ENCODE measurements at regions not wholly inside any gene's neighbourhood (a gene's known extent, or its start where the extent isn't known, plus 50 kb on each side); places are given as distances from the start of the nearest gene placed in this dataset.

- TF ChIP-seq RCOR1 (IDR thresholded peaks at IDR 0.05; ENCODE audit: low read depth, low read length) (no peak), ELK1 (IDR thresholded peaks at IDR 0.05; ENCODE audit: low read depth, low read length) (no peak), NPAS2 (CRISPR knock-in tag; IDR thresholded peaks at IDR 0.05; ENCODE audit: borderline replicate concordance) (no peak), GATA3 (IDR thresholded peaks at IDR 0.05; ENCODE audit: borderline replicate concordance) (no peak), BHLHE40 (IDR thresholded peaks at IDR 0.05; ENCODE audit: low read depth, low read length) (no peak), TP53 (CRISPR knock-in tag; IDR thresholded peaks at IDR 0.05) (no peak), POLR2A (IDR thresholded peaks at IDR 0.05; ENCODE audit: low read length) (no peak), ATOH8 (CRISPR knock-in tag; IDR thresholded peaks at IDR 0.05; ENCODE audit: low read depth) (no peak), KDM5A (IDR thresholded peaks at IDR 0.05) (no peak), ZNF302 (CRISPR knock-in tag; IDR thresholded peaks at IDR 0.05) (no peak)
- TF ChIP-seq, protein P1, sequence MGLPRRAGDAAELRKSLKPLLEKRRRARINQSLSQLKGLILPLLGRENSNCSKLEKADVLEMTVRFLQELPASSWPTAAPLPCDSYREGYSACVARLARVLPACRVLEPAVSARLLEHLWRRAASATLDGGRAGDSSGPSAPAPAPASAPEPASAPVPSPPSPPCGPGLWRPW (IDR thresholded peaks at IDR 0.05), result no peak
- TF ChIP-seq, protein P2, sequence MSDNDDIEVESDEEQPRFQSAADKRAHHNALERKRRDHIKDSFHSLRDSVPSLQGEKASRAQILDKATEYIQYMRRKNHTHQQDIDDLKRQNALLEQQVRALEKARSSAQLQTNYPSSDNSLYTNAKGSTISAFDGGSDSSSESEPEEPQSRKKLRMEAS (IDR thresholded peaks at IDR 0.05), result no peak
- TF ChIP-seq, protein P3, sequence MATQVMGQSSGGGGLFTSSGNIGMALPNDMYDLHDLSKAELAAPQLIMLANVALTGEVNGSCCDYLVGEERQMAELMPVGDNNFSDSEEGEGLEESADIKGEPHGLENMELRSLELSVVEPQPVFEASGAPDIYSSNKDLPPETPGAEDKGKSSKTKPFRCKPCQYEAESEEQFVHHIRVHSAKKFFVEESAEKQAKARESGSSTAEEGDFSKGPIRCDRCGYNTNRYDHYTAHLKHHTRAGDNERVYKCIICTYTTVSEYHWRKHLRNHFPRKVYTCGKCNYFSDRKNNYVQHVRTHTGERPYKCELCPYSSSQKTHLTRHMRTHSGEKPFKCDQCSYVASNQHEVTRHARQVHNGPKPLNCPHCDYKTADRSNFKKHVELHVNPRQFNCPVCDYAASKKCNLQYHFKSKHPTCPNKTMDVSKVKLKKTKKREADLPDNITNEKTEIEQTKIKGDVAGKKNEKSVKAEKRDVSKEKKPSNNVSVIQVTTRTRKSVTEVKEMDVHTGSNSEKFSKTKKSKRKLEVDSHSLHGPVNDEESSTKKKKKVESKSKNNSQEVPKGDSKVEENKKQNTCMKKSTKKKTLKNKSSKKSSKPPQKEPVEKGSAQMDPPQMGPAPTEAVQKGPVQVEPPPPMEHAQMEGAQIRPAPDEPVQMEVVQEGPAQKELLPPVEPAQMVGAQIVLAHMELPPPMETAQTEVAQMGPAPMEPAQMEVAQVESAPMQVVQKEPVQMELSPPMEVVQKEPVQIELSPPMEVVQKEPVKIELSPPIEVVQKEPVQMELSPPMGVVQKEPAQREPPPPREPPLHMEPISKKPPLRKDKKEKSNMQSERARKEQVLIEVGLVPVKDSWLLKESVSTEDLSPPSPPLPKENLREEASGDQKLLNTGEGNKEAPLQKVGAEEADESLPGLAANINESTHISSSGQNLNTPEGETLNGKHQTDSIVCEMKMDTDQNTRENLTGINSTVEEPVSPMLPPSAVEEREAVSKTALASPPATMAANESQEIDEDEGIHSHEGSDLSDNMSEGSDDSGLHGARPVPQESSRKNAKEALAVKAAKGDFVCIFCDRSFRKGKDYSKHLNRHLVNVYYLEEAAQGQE (IDR thresholded peaks at IDR 0.05), result no peak
- POLR2A ChIA-PET, result no interaction called here
- 37% methylated on average over 4 of the region's 4 CpGs for WGBS (ENCODE audit: missing lambda C conversion rate)
- ATAC-seq, result no peak
- Histone ChIP-seq H3K9me3 (no peaks in the 10 kb centered on the region), H3K4me2 (no peak overlapping the region), H3K27ac (no peak overlapping the region), H3K4me1 (no peaks in the 10 kb centered on the region), H3K4me3 (no peak overlapping the region)
- CTCF ChIA-PET, result no interaction called here
- DNase-seq (ENCODE audit: low read depth in 1 of 2, low spot score in 1 of 2), result no peak
- FAIRE-seq, result no peak
Measured at GRCh38 chr10:59550061-59550460, 159.6 kb downstream of the SLC16A9 start.

DNA sequence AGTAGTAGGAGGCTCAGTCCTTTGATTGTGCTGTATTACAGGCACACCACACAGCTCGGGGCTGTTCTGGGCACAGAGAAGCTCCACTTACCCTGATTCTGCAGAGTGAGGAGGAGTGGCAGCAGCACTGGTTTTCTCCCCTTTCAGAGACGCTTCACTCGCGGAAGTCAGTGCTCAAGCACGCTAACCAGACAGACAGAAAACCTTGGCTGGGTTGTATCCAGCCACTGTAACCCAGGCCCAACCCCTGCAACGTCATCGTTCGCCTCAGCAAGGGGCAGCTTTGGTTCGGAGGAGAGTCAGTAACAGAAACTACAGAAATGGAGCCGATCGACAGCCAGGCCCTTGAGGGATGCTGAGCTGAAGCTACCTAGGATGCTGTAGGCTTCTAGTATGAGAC is 171.0 kb downstream of the SLC16A9 start:
- no peaks in the 10 kb centered on the region for H3K9me3 ChIP-seq
- DNase-seq (ENCODE audit: low read depth in 1 of 2, low spot score in 1 of 2) (no peak), FAIRE-seq (no peak), ATAC-seq (no peak)
- no peak overlapping the region for H3K4me3 ChIP-seq
- no peak overlapping the region for H3K27ac ChIP-seq
- H3K4me2 ChIP-seq, result no peak overlapping the region
- TF ChIP-seq NR3C1 (IDR thresholded peaks at IDR 0.05) (no peak), SREBF2 (IDR thresholded peaks at IDR 0.05) (no peak), CHD4 (IDR thresholded peaks at IDR 0.05; ENCODE audit: borderline replicate concordance) (no peak), BHLHE40 (IDR thresholded peaks at IDR 0.05; ENCODE audit: low read depth, low read length) (no peak), SMC3 (IDR thresholded peaks at IDR 0.05) (no peak), NFE2L2 (conservative IDR thresholded peaks at IDR 0.05; ENCODE audit: low read length) (no peak), TFCP2L1 (CRISPR knock-in tag; IDR thresholded peaks at IDR 0.05) (no peak), HEYL (CRISPR knock-in tag; IDR thresholded peaks at IDR 0.05) (no peak), MAZ (IDR thresholded peaks at IDR 0.05; ENCODE audit: borderline replicate concordance, low read depth, low read length) (no peak), CEBPB (IDR thresholded peaks at IDR 0.05) (no peak)
- TF ChIP-seq, protein P3 (IDR thresholded peaks at IDR 0.05), result no peak
- TF ChIP-seq, protein P2 (IDR thresholded peaks at IDR 0.05), result no peak
- TF ChIP-seq, protein P1 (IDR thresholded peaks at IDR 0.05), result no peak
- 49% methylated on average over 11 of the region's 11 CpGs for WGBS (ENCODE audit: missing lambda C conversion rate)
- ChIA-PET CTCF (no interaction called here), POLR2A (no interaction called here)
- H3K4me1 ChIP-seq, result no peaks in the 10 kb centered on the region
